ENCODE measurements at regions not wholly inside any gene's neighbourhood (a gene's known extent, or its start where the extent isn't known, plus 50 kb on each side); places are given as distances from the start of the nearest gene placed in this dataset.

- TF ChIP-seq, protein P1, sequence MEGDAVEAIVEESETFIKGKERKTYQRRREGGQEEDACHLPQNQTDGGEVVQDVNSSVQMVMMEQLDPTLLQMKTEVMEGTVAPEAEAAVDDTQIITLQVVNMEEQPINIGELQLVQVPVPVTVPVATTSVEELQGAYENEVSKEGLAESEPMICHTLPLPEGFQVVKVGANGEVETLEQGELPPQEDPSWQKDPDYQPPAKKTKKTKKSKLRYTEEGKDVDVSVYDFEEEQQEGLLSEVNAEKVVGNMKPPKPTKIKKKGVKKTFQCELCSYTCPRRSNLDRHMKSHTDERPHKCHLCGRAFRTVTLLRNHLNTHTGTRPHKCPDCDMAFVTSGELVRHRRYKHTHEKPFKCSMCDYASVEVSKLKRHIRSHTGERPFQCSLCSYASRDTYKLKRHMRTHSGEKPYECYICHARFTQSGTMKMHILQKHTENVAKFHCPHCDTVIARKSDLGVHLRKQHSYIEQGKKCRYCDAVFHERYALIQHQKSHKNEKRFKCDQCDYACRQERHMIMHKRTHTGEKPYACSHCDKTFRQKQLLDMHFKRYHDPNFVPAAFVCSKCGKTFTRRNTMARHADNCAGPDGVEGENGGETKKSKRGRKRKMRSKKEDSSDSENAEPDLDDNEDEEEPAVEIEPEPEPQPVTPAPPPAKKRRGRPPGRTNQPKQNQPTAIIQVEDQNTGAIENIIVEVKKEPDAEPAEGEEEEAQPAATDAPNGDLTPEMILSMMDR (IDR thresholded peaks at IDR 0.05) = no peak
- no peak for TF ChIP-seq POLR2A (IDR thresholded peaks at IDR 0.05)
These were observed 147.8 kb upstream of the MAX start for GRCh38 chr14:65250162-65250495.
